HepG2 (cell line): ENCODE measurements at regions not wholly inside any gene's neighbourhood (a gene's known extent, or its start where the extent isn't known, plus 50 kb on each side); places are given as distances from the start of the nearest gene placed in this dataset.

Experiments
- ATAC-seq: fragments of 200-7000 bp; cut with Tn5 transposase; 3 replicates; pipeline ENCODE4 v1.9.1; 2020; ENCODE audit warnings: mild to moderate bottlenecking, moderate library complexity
- BruUV-seq: library from RNA; stranded (reverse); fragments of 400-500 nt; replicated peaks from 2 replicates; lab custom pipeline; 2021; lab: Mats Ljungman, UMichigan
- CTCF ChIA-PET: fragments of 300-600 bp; formaldehyde crosslinking; extraction: SDS; loops from one replicate; lab custom pipeline; 2021; ENCODE audit warnings: low total read pairs, inconsistent platforms, low intra/inter-chr PET ratio; lab: Yijun Ruan, JAX
- POLR2A ChIA-PET: fragments of 350-600 bp; sonication (Branson Sonifier 250); formaldehyde crosslinking; loops from one replicate; lab custom pipeline; 2020; ENCODE audit warnings: antibody characterized with exemption, inconsistent platforms; lab: Yijun Ruan, JAX
- DNase-seq: peaks from one replicate; pipeline ENCODE4 v3.0.0-alpha.2; 2015; ENCODE audit warnings: low spot score
- FAIRE-seq: peaks from 3 replicates; lab custom pipeline; 2011; peaks lifted over from hg19 to GRCh38; lab: Jason Lieb, UNC
- H2AFZ ChIP-seq: one replicate; pipeline ENCODE4 v1.6.1; 2011; ENCODE audit warnings: low read length, inconsistent platforms
- H3K27ac ChIP-seq: fragments of 300-600 bp; 3 replicates; pipeline ENCODE4 v1.8.0; 2011; ENCODE audit warnings: mixed run types, mild to moderate bottlenecking, mixed read lengths, low read length, inconsistent platforms; ENCODE audit not compliant: insufficient read depth; ENCODE audit errors: extremely low read length
- H3K27me3 ChIP-seq, 2 experiments: fragments of 200-600 bp in 1 of 2; 2 replicates in 1 of 2; 3 replicates in 1 of 2; pipeline versions ENCODE4 v1.6.0 to v1.8.0; 2011; ENCODE audit warnings: low read length in 2 of 2, mild to moderate bottlenecking in 2 of 2, moderate library complexity in 2 of 2, inconsistent platforms in 1 of 2; ENCODE audit not compliant: insufficient read depth in 2 of 2, control insufficient read depth in 1 of 2
- H3K36me3 ChIP-seq, 2 experiments: fragments of 200-600 bp in 1 of 2; replicated peaks in 1 of 2; 2 replicates in 1 of 2; 3 replicates in 1 of 2; pipeline versions ENCODE4 v1.5.1 to v1.8.0; 2011; ENCODE audit warnings: low read length in 2 of 2, inconsistent platforms in 1 of 2; ENCODE audit not compliant: insufficient read depth in 2 of 2, control insufficient read depth in 1 of 2
- H3K4me1 ChIP-seq: 2 replicates; pipeline ENCODE4 v1.5.1; 2012; ENCODE audit warnings: low read length, inconsistent platforms; ENCODE audit not compliant: insufficient read depth
- H3K4me2 ChIP-seq: 2 replicates; pipeline ENCODE4 v1.6.0; 2011; ENCODE audit warnings: low read depth, low read length, inconsistent platforms
- H3K4me3 ChIP-seq, 3 experiments: fragments of 200-600 bp in 1 of 3; sonication (generic), shearing (Covaris generic) in 1 of 3; replicated peaks in 1 of 3; 2 replicates each; pipeline ENCODE4 v1.5.1; 2011 to 2016; ENCODE audit warnings: low read length in 3 of 3, inconsistent platforms in 2 of 3, low read depth in 2 of 3, mild to moderate bottlenecking in 2 of 3, control low read depth in 1 of 3, mixed read lengths in 1 of 3; ENCODE audit not compliant: insufficient read depth in 1 of 3
- H3K79me2 ChIP-seq: one replicate; pipeline ENCODE4 v1.6.1; 2011; ENCODE audit warnings: low read length, inconsistent platforms; ENCODE audit not compliant: insufficient read depth
- H3K9ac ChIP-seq: 2 replicates; pipeline ENCODE4 v1.6.0; 2011; ENCODE audit warnings: mild to moderate bottlenecking, low read depth, low read length, inconsistent platforms; ENCODE audit not compliant: insufficient read depth
- H3K9me3 ChIP-seq: 2 replicates; pipeline ENCODE4 v1.5.1; 2012; ENCODE audit warnings: mild to moderate bottlenecking, low read length
- H4K20me1 ChIP-seq: 2 replicates; pipeline ENCODE4 v1.6.0; 2011; ENCODE audit warnings: inconsistent platforms, mild to moderate bottlenecking, low read length, moderate library complexity; ENCODE audit not compliant: insufficient read depth
- FOXA3 ChIP-seq: IDR thresholded peaks from 2 replicates; pipeline ENCODE4 v1.6.1; 2016; ENCODE audit warnings: missing genetic modification reagents, missing compliant biosample characterization
- FOXJ3 ChIP-seq: sonication (generic); formaldehyde crosslinking; IDR thresholded peaks from 2 replicates; pipeline ENCODE4 v1.4.0; 2020; ENCODE audit warnings: missing genetic modification reagents, mild to moderate bottlenecking, borderline replicate concordance
- HNRNPL ChIP-seq: fragments of 200-400 bp; formaldehyde crosslinking; IDR thresholded peaks from 2 replicates; pipeline ENCODE4 v1.6.1; 2017; ENCODE audit warnings: mild to moderate bottlenecking, low read depth, low read length
- JUN ChIP-seq: sonication (generic); formaldehyde crosslinking; IDR thresholded peaks from 2 replicates; pipeline ENCODE4 v1.4.0; 2020; ENCODE audit warnings: mild to moderate bottlenecking, missing genetic modification reagents
- MXI1 ChIP-seq: IDR thresholded peaks from 3 replicates; pipeline ENCODE4 v1.6.1; 2012; ENCODE audit warnings: low read depth, low read length, inconsistent platforms, borderline replicate concordance
- SRY ChIP-seq: sonication (generic); formaldehyde crosslinking; IDR thresholded peaks from 2 replicates; pipeline ENCODE4 v1.8.0; 2022; ENCODE audit warnings: mild to moderate bottlenecking, missing genetic modification reagents
- TBL1XR1 ChIP-seq: fragments of 150-350 bp; IDR thresholded peaks from 2 replicates; pipeline ENCODE4 v1.6.1; 2014; ENCODE audit warnings: borderline replicate concordance, low read length; ENCODE audit not compliant: partially characterized antibody
- THAP11 ChIP-seq: IDR thresholded peaks from 2 replicates; pipeline ENCODE4 v1.6.1; 2016; ENCODE audit warnings: missing biosample characterization, missing genetic modification reagents
- ZNF143 ChIP-seq: sonication (generic); formaldehyde crosslinking; IDR thresholded peaks from 2 replicates; pipeline ENCODE4 v1.4.0; 2020; ENCODE audit warnings: missing genetic modification reagents
- ZNF234 ChIP-seq: sonication (generic); formaldehyde crosslinking; conservative IDR thresholded peaks from 2 replicates; pipeline ENCODE4 v1.5.1; 2020; ENCODE audit warnings: mild to moderate bottlenecking, missing genetic modification reagents
- ZNF431 ChIP-seq: sonication (generic); formaldehyde crosslinking; IDR thresholded peaks from 2 replicates; pipeline ENCODE4 v1.9.0; 2022; ENCODE audit warnings: missing genetic modification reagents, low read depth, mild to moderate bottlenecking, borderline replicate concordance
- ZNF451 ChIP-seq: sonication (generic); formaldehyde crosslinking; IDR thresholded peaks from 2 replicates; pipeline ENCODE4 v1.5.0; 2020; ENCODE audit warnings: mild to moderate bottlenecking, missing genetic modification reagents
- ZNF589 ChIP-seq: sonication (generic); formaldehyde crosslinking; conservative IDR thresholded peaks from 2 replicates; pipeline ENCODE4 v1.8.0; 2022; ENCODE audit warnings: mild to moderate bottlenecking, moderate library complexity, missing genetic modification reagents
- ZNF775 ChIP-seq: sonication (generic); formaldehyde crosslinking; IDR thresholded peaks from 2 replicates; pipeline ENCODE4 v1.4.0; 2020; ENCODE audit warnings: missing genetic modification reagents, mild to moderate bottlenecking, moderate library complexity, borderline replicate concordance
- ZNF816 ChIP-seq: sonication (generic); formaldehyde crosslinking; IDR thresholded peaks from 2 replicates; pipeline ENCODE4 v1.8.0; 2022; ENCODE audit warnings: missing genetic modification reagents, mild to moderate bottlenecking, borderline replicate concordance
- ZNF841 ChIP-seq: sonication (generic); formaldehyde crosslinking; IDR thresholded peaks from 2 replicates; pipeline ENCODE4 v1.8.1; 2023; ENCODE audit warnings: missing genetic modification reagents, borderline replicate concordance
- WGBS: methylation state at CpG from one replicate; pipeline ENCODE4 v1.1.6; 2017; ENCODE audit warnings: low lambda C conversion rate; 5-methylcytosine and 5-hydroxymethylcytosine counted together
- in situ Hi-C: cut with HindIII; loops from 2 replicates; pipeline ENCODE4 v1.10.0; 2017; ENCODE audit warnings: low pct_unique_long_range_greater_than_20kb; ENCODE audit not compliant: extremely low pct_ligation_motif_present
- intact Hi-C: fragments of 100-400 bp; cut with micrococcal nuclease; formaldehyde crosslinking; loops from one replicate; pipeline ENCODE4 v1.10.0; 2022; ENCODE audit not compliant: unreplicated experiment
- TF ChIP-seq, protein P1 (sequence below): sonication (generic); formaldehyde crosslinking; conservative IDR thresholded peaks from 2 replicates; pipeline ENCODE4 v1.4.0; 2020; ENCODE audit warnings: missing genetic modification reagents
- TF ChIP-seq, protein P2 (sequence below): IDR thresholded peaks from 2 replicates; pipeline ENCODE4 v1.6.1; 2012; ENCODE audit warnings: inconsistent platforms
- TF ChIP-seq, protein P3 (sequence below): sonication (generic); formaldehyde crosslinking; IDR thresholded peaks from 2 replicates; pipeline ENCODE4 v1.5.0; 2020; ENCODE audit warnings: mild to moderate bottlenecking, missing genetic modification reagents
- TF ChIP-seq, protein P4 (sequence below): sonication (generic); formaldehyde crosslinking; IDR thresholded peaks from 2 replicates; pipeline ENCODE4 v1.4.0; 2020; ENCODE audit warnings: mild to moderate bottlenecking, low read depth, missing genetic modification reagents

DNA sequence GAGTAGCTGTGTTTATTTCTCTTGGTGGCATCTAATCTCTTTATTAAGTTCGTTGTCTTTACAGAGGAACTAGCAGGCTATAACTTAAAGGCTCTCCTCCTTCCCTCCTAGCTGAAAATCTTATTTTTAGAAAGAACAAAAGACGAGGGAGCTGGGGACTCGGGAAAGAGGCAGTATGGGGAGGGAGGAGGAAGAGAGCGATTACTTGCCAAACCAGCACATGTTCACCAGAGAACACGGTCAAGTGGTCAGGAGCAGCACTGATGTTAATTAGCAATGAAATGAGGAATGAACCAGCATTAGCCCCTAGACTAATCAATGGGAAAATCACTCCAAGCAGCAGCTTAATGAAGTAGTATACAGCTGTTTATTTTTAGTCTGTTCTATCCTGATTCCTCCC, 171.3 kb upstream of the ESRRG start (continued):
- TF ChIP-seq, protein P1, sequence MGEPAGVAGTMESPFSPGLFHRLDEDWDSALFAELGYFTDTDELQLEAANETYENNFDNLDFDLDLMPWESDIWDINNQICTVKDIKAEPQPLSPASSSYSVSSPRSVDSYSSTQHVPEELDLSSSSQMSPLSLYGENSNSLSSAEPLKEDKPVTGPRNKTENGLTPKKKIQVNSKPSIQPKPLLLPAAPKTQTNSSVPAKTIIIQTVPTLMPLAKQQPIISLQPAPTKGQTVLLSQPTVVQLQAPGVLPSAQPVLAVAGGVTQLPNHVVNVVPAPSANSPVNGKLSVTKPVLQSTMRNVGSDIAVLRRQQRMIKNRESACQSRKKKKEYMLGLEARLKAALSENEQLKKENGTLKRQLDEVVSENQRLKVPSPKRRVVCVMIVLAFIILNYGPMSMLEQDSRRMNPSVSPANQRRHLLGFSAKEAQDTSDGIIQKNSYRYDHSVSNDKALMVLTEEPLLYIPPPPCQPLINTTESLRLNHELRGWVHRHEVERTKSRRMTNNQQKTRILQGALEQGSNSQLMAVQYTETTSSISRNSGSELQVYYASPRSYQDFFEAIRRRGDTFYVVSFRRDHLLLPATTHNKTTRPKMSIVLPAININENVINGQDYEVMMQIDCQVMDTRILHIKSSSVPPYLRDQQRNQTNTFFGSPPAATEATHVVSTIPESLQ (CRISPR knock-in tag), result no peak
- no peak for TF ChIP-seq ZNF431 (CRISPR knock-in tag)

DNA sequence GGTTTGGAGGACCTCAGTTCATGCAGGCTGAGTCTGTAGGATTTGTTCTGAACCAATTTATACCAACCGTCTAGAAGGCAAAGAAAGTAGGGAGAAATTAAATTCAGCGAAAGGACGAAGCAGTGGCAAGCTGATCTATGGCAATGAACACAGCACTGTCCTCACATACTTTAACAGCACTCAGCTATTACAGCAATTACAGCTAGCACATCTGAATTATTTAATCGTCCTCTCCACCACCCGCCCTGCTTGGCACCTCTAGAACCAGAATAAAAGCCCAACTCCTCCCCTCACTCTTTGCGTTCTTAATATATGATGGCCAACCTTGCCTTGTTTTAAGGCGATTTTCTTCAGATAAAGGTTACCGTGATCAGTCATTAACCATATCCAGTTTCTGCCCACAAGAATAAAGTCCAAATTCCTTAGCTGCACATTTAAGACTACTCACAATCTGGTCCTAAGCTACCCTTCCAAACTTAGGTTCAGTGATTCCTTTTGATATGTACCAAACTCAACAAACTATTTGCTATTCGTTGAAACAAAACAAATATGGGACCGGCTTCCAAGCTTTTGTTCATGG, 169.4 kb upstream of the ESRRG start:
- intact Hi-C loops, result no loop called here
- BruUV-seq, result no TSS peak
- no peak overlapping the region for H3K4me2 ChIP-seq

More for the DNA sequence above, 169.4 kb upstream of the ESRRG start:
- FAIRE-seq (no peak), ATAC-seq (no peak), DNase-seq (no peak)
- POLR2A ChIA-PET, result no interaction called here
- WGBS, result 35% methylated on average over 10 of the region's 10 CpGs
- no peak for TF ChIP-seq SRY (CRISPR knock-in tag)
- no peak for TF ChIP-seq ZNF589 (CRISPR knock-in tag)
- no peak for TF ChIP-seq THAP11
- TF ChIP-seq, protein P2, sequence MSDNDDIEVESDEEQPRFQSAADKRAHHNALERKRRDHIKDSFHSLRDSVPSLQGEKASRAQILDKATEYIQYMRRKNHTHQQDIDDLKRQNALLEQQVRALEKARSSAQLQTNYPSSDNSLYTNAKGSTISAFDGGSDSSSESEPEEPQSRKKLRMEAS, result no peak
- no peak for TF ChIP-seq JUN (CRISPR knock-in tag)
- no peak for TF ChIP-seq FOXJ3 (CRISPR knock-in tag)
- no peak for TF ChIP-seq ZNF143 (CRISPR knock-in tag)
- TF ChIP-seq, protein P3, sequence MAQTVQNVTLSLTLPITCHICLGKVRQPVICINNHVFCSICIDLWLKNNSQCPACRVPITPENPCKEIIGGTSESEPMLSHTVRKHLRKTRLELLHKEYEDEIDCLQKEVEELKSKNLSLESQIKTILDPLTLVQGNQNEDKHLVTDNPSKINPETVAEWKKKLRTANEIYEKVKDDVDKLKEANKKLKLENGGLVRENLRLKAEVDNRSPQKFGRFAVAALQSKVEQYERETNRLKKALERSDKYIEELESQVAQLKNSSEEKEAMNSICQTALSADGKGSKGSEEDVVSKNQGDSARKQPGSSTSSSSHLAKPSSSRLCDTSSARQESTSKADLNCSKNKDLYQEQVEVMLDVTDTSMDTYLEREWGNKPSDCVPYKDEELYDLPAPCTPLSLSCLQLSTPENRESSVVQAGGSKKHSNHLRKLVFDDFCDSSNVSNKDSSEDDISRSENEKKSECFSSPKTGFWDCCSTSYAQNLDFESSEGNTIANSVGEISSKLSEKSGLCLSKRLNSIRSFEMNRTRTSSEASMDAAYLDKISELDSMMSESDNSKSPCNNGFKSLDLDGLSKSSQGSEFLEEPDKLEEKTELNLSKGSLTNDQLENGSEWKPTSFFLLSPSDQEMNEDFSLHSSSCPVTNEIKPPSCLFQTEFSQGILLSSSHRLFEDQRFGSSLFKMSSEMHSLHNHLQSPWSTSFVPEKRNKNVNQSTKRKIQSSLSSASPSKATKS (CRISPR knock-in tag), result no peak
- no peak for TF ChIP-seq ZNF451
- TF ChIP-seq TBL1XR1, result no peak
- no peak for TF ChIP-seq ZNF841 (CRISPR knock-in tag)
- no peak for TF ChIP-seq FOXA3 (CRISPR knock-in tag)
- no peak for TF ChIP-seq HNRNPL
- TF ChIP-seq ZNF816 (CRISPR knock-in tag), result no peak
- no peak for TF ChIP-seq MXI1
- TF ChIP-seq, protein P4, sequence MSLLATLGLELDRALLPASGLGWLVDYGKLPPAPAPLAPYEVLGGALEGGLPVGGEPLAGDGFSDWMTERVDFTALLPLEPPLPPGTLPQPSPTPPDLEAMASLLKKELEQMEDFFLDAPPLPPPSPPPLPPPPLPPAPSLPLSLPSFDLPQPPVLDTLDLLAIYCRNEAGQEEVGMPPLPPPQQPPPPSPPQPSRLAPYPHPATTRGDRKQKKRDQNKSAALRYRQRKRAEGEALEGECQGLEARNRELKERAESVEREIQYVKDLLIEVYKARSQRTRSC (CRISPR knock-in tag), result no peak
- no peak for TF ChIP-seq ZNF775
- no peak for TF ChIP-seq ZNF234 (CRISPR knock-in tag)
- Histone ChIP-seq H3K79me2 (no peaks in the 10 kb centered on the region), H3K4me1 (no peaks in the 10 kb centered on the region), H3K9me3 (no peaks in the 10 kb centered on the region), H2AFZ (no peak overlapping the region), H3K27ac (no peak overlapping the region), H3K36me3 (no peaks in the 10 kb centered on the region), H4K20me1 (no peaks in the 10 kb centered on the region), H3K4me3 (no peak overlapping the region), H3K27me3 (no peaks in the 10 kb centered on the region), H3K9ac (no peak overlapping the region)
- in situ Hi-C loops, result no loop called here
- CTCF ChIA-PET, result no interaction called here
